Kidney (tissue), 13 donors: ENCODE measurements at regions not wholly inside any gene's neighbourhood (a gene's known extent, or its start where the extent isn't known, plus 50 kb on each side); places are given as distances from the start of the nearest gene placed in this dataset.
A peak's percentile ranks its signal among the peaks of the same experiment; 100 is the strongest.
"Not testable (repeated sequence)": the region's sequence is repeated elsewhere in the genome, so short reads cannot be mapped to it uniquely, and the experiment has no call there.

Source experiments
- DNase-seq, 5 donors: peaks; one replicate each; pipeline ENCODE4 v3.0.0-alpha.2; 2013 to 2020
- FAIRE-seq: peaks from 2 replicates; lab custom pipeline; 2012; peaks lifted over from hg19 to GRCh38; lab: Jason Lieb, UNC
- H3K27ac ChIP-seq, 2 donors: one replicate each; pipeline ENCODE4 v1.7.0; 2013; ENCODE audit warnings: low read depth in 2 of 2, low read length in 2 of 2, inconsistent platforms in 1 of 2
- H3K27me3 ChIP-seq: one replicate; pipeline ENCODE4 v1.7.1; 2013; ENCODE audit warnings: low read length, inconsistent platforms; ENCODE audit not compliant: control insufficient read depth, insufficient read depth
- H3K36me3 ChIP-seq, 3 donors: one replicate each; pipeline versions ENCODE4 v1.7.0 to v1.7.1; 2013; ENCODE audit warnings: low read length in 3 of 3, control low read depth in 1 of 3, inconsistent platforms in 1 of 3; ENCODE audit not compliant: insufficient read depth in 3 of 3, control insufficient read depth in 2 of 3
- H3K4me1 ChIP-seq, 3 donors: one replicate each; pipeline versions ENCODE4 v1.7.0 to v1.7.1; 2013; ENCODE audit warnings: low read length in 3 of 3, inconsistent platforms in 1 of 3, low read depth in 1 of 3; ENCODE audit not compliant: control insufficient read depth in 2 of 3, insufficient read depth in 2 of 3
- H3K4me3 ChIP-seq, 3 donors: one replicate each; pipeline versions ENCODE4 v1.7.0 to v1.8.1; 2013; ENCODE audit warnings: low read length in 3 of 3, control low read depth in 1 of 3, inconsistent platforms in 1 of 3
- H3K9ac ChIP-seq, 3 donors: one replicate each; pipeline versions ENCODE4 v1.7.0 to v1.7.1; 2013; ENCODE audit warnings: low read length in 3 of 3, control low read depth in 1 of 3, inconsistent platforms in 1 of 3
- H3K9me3 ChIP-seq, 3 donors: one replicate each; pipeline versions ENCODE4 v1.7.0 to v1.7.1; 2013; ENCODE audit warnings: low read length in 3 of 3, control low read depth in 1 of 3, inconsistent platforms in 1 of 3; ENCODE audit not compliant: control insufficient read depth in 2 of 3, insufficient read depth in 1 of 3
- intact Hi-C: fragments of 100-400 bp; cut with DNase I; formaldehyde crosslinking; loops from one replicate; pipeline ENCODE4 v1.11.1; 2022
- TF ChIP-seq, protein P1 (sequence below): IDR thresholded peaks from 3 replicates; pipeline ENCODE4 v1.5.1; 2012; ENCODE audit warnings: mild to moderate bottlenecking, moderate library complexity, borderline replicate concordance; ENCODE audit not compliant: insufficient read depth; ENCODE audit errors: extremely low read depth
- donor health status: control.
- donor health status: control.
- donor health status: control.
- donor health status: control.
- donor health status: control.
- donor health status: DM: yes; HTN: yes; CAD: no.
- donor health status: Normal renal cell carcinoma (clear cell type).

DNA sequence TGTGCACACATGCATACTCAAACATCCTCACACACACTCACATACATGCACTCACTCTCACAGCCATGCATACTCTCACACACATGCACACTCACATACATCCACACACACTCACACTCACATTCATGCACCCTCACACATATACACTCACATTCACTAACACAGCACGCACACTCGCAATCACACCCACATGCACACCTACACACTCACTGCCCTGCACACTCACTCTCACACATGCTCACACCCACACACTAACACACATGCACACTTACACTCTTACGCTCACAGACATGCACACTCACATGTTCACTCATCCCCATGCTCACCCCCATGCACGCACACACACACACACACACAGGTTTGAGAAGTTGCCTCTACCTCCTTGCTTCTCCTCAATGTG is 63.2 kb upstream of the SFSWAP start:
- no peaks in the 10 kb centered on the region for H3K4me1 ChIP-seq
- H3K9me3 ChIP-seq, result no peaks in the 10 kb centered on the region
- intact Hi-C loops, result no loop called here
- TF ChIP-seq, protein P1, sequence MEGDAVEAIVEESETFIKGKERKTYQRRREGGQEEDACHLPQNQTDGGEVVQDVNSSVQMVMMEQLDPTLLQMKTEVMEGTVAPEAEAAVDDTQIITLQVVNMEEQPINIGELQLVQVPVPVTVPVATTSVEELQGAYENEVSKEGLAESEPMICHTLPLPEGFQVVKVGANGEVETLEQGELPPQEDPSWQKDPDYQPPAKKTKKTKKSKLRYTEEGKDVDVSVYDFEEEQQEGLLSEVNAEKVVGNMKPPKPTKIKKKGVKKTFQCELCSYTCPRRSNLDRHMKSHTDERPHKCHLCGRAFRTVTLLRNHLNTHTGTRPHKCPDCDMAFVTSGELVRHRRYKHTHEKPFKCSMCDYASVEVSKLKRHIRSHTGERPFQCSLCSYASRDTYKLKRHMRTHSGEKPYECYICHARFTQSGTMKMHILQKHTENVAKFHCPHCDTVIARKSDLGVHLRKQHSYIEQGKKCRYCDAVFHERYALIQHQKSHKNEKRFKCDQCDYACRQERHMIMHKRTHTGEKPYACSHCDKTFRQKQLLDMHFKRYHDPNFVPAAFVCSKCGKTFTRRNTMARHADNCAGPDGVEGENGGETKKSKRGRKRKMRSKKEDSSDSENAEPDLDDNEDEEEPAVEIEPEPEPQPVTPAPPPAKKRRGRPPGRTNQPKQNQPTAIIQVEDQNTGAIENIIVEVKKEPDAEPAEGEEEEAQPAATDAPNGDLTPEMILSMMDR, result no peak
- no peak overlapping the region for H3K27ac ChIP-seq
- no peak for FAIRE-seq
- H3K27me3 ChIP-seq, result no peaks in the 10 kb centered on the region
- H3K4me3 ChIP-seq, result no peak overlapping the region
- no peaks in the 10 kb centered on the region for H3K36me3 ChIP-seq
- no peak overlapping the region for H3K9ac ChIP-seq
- DNase-seq, result no peak

DNA sequence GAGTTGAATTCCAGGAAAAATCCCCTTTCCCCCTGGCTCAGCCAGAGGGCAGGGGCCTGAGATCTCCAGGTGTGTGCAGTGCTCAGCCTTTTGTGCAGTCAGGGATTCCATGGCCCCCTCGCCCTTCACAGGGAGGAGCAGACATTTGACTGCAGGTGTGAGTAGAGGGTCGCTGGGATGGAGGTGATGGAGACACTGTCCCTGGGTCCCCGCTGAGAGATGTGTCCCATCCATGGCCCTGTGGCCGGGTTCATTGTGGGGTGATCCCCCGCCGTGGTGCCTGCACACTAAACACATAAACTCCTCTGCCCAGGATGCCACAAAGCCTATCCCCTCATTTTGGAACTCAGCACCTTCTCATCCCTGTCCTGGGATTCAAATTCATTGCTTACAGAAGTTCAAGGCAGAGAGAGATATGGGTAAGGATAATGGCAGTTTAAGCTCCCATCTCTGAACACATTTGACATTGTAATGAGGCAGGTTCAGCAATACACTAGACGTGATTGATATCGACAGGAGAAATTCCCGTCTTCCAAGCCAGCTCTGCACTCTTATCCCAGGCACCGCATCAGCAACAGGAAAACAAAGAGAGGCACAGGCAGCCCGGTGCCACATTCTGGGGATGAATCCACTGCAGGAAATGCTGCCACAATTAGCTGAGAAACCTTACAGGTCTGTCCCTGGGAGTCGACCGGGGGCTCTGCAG is 55.3 kb upstream of the SFSWAP start:
- not testable (repeated sequence) for FAIRE-seq, DNase-seq, H3K9me3 ChIP-seq

DNA sequence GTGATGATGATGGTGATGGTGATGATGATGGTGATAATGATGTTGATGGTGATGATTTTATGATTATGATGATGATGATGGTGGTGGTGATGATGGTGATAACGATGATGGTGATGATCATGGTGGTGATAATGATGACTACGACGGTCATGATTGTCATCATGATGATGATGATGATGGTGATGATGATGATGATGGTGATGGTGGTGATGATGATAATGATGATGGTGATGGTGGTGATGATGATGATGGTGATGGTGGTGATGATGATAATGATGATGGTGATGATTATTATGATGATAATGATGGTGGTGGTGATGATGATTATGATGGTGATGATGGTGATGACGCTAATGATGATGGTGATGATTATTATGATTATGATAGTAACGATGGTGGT is 54.1 kb upstream of the SFSWAP start:
- H3K9me3 ChIP-seq, H3K27me3 ChIP-seq, H3K4me1 ChIP-seq, H3K4me3 ChIP-seq, intact Hi-C loops, H3K36me3 ChIP-seq, FAIRE-seq, H3K27ac ChIP-seq, H3K9ac ChIP-seq, DNase-seq: not testable (repeated sequence)

More for the DNA sequence above, 55.3 kb upstream of the SFSWAP start:
- H3K4me1 ChIP-seq, H3K27ac ChIP-seq, H3K4me3 ChIP-seq, H3K27me3 ChIP-seq, intact Hi-C loops, H3K9ac ChIP-seq, H3K36me3 ChIP-seq: not testable (repeated sequence)

DNA sequence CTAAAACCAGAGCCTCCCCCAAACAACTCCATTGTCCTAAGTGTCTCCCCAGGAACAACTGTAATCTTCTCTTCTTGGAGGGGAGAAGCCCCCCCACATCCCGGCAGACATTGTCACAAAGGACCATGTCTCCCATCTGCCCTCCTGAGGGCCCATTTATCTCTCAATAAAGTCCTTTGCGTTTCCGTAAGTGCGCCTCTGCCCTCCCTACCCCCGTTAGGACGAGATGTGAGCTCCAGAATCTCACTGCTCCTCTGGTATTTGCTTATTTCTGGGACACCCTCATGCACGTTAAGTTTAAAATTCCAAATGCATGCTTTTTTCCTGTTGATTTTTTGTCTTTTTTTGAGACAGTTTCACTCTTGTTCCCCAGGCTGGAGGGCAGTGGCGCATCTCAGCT is 52.3 kb upstream of the SFSWAP start:
- H3K9ac ChIP-seq, H3K4me3 ChIP-seq, H3K9me3 ChIP-seq, H3K36me3 ChIP-seq, FAIRE-seq, H3K4me1 ChIP-seq, intact Hi-C loops, H3K27ac ChIP-seq, H3K27me3 ChIP-seq: not testable (repeated sequence)
- peak in 1 of 5 donors; percentile 41 for DNase-seq

DNA sequence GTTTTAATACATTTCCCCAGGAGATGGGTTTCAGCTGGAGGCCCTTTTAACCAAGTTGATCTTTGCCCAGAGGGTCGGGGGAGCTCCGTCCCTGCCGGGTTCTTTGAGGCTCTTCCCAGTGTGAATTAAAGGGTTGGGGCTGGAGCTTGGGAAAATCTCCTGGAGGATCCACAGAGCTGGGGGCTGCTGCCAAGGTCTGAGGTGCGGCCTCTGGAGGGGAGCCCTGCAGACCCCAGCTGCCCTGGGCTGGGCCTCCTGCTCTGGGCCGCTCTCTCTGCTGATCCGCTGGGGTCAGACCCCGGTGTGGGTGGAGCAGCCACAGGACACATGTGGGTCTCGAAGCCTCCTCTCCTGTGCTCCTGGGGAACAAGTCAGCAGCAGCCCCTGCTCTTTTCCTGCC is 51.4 kb upstream of the SFSWAP start:
- intact Hi-C loops, H3K9ac ChIP-seq, H3K9me3 ChIP-seq, H3K27me3 ChIP-seq, H3K4me1 ChIP-seq, H3K4me3 ChIP-seq, H3K27ac ChIP-seq, H3K36me3 ChIP-seq, FAIRE-seq: not testable (repeated sequence)
- peak in 2 of 5 donors; percentile 24 to 41 for DNase-seq

DNA sequence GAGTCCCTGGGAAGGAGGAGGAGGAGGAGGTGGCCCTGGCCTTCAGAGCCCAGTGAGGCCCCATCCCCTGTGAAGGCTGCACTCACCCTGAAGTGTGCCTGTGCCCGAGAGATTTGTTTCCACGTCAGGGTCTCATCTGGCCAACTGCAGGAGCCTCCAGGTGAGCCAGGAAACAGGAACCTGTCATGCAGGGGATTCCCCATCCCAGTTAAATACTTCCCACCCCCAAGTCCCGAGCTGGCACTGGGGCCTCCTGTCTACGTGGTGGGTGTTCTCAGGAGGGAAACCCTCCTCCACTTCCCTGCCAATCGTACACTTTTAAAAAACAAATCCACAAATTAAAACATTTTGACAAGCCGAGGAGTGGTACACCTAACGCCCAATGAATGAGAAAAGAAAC is 50.9 kb upstream of the SFSWAP start:
- intact Hi-C loops, FAIRE-seq, H3K9me3 ChIP-seq, H3K27ac ChIP-seq, H3K36me3 ChIP-seq, H3K4me3 ChIP-seq, H3K4me1 ChIP-seq, H3K27me3 ChIP-seq, H3K9ac ChIP-seq: not testable (repeated sequence)
- peak in 1 of 5 donors; percentile 54 for DNase-seq

DNA sequence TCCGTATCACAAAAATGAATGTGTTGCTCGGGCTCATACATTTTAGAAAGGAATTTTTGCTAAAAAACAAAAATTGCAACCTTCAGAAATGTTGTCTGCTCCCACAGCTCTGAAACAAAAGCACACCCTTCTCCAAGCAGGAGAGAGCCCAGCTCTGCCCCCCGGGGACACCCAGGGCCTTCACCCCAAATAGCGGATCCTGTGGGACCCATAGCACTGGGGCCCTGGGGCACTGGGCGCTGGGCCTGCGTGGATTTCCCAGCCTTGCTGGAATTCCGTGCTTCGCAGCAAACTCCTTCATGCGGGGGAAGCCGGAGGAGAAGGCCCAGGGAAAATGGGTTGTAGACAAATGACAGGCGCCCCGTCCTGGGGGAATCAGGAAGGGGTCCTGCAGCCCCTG is 50.5 kb upstream of the SFSWAP start:
- intact Hi-C loops, DNase-seq, H3K4me3 ChIP-seq, H3K36me3 ChIP-seq, H3K27ac ChIP-seq, H3K27me3 ChIP-seq, H3K9me3 ChIP-seq, FAIRE-seq, H3K4me1 ChIP-seq, H3K9ac ChIP-seq: not testable (repeated sequence)
